Occipital lobe (tissue), 1 donor: ENCODE measurements at regions not wholly inside any gene's neighbourhood (a gene's known extent, or its start where the extent isn't known, plus 50 kb on each side); places are given as distances from the start of the nearest gene placed in this dataset.

ENCODE experiments used
- DNase-seq: peaks from one replicate; lab custom pipeline; 2025; lab: John Stamatoyannopoulos, UW

GRCh38 chr14:65279958-65280357 is 132.6 kb upstream of the FUT8 start:
- no peak for DNase-seq

GRCh38 chr14:65280653-65281052 is 131.9 kb upstream of the FUT8 start:
- no peak for DNase-seq

- DNase-seq, result peak; percentile 82
These were observed 130.3 kb upstream of the FUT8 start for GRCh38 chr14:65281991-65282895.

GRCh38 chr14:65282896-65283253 is 129.7 kb upstream of the FUT8 start:
- no peak for DNase-seq

- DNase-seq, result no peak
These were observed 126.1 kb upstream of the FUT8 start for GRCh38 chr14:65286443-65286842.

GRCh38 chr14:65287264-65288131 is 125.0 kb upstream of the FUT8 start:
- DNase-seq, result no peak

GRCh38 chr14:65290830-65291229 is 121.7 kb upstream of the FUT8 start:
- DNase-seq, result no peak

- DNase-seq, result no peak
These were observed 121.0 kb upstream of the FUT8 start for GRCh38 chr14:65291531-65291930.

- DNase-seq, result no peak
These were observed 117.7 kb upstream of the FUT8 start for GRCh38 chr14:65294816-65295215.

- no peak for DNase-seq
These were observed 116.1 kb upstream of the FUT8 start for GRCh38 chr14:65296402-65296801.

GRCh38 chr14:65296876-65297275 is 115.7 kb upstream of the FUT8 start:
- DNase-seq, result no peak

- no peak for DNase-seq
These were observed 114.8 kb upstream of the FUT8 start for GRCh38 chr14:65297744-65298143.

GRCh38 chr14:65299826-65300225 is 112.7 kb upstream of the FUT8 start:
- DNase-seq, result no peak

- DNase-seq, result no peak
These were observed 110.5 kb upstream of the FUT8 start for GRCh38 chr14:65301862-65302539.

- no peak for DNase-seq
These were observed 109.8 kb upstream of the FUT8 start for GRCh38 chr14:65302571-65303189.

- DNase-seq, result no peak
These were observed 109.2 kb upstream of the FUT8 start for GRCh38 chr14:65303190-65303898.

- DNase-seq, result no peak
These were observed 108.7 kb upstream of the FUT8 start for GRCh38 chr14:65303899-65304222.

GRCh38 chr14:65304239-65304638 is 108.3 kb upstream of the FUT8 start:
- no peak for DNase-seq

- no peak for DNase-seq
These were observed 107.6 kb upstream of the FUT8 start for GRCh38 chr14:65304963-65305362.

GRCh38 chr14:65308536-65308935 is 104.0 kb upstream of the FUT8 start:
- DNase-seq, result no peak

- DNase-seq, result no peak
These were observed 102.0 kb upstream of the FUT8 start for GRCh38 chr14:65310568-65310967.
